ENCODE measurements at regions not wholly inside any gene's neighbourhood (a gene's known extent, or its start where the extent isn't known, plus 50 kb on each side); places are given as distances from the start of the nearest gene placed in this dataset.

- no peak for DNase-seq
Measured at GRCh38 chr18:24958001-24958400, 394.0 kb downstream of the ZNF521 start.

- no peak for DNase-seq
Measured at GRCh38 chr18:24959051-24959476, 392.9 kb downstream of the ZNF521 start.

GRCh38 chr18:24964216-24964615 is 387.8 kb downstream of the ZNF521 start:
- DNase-seq, result no peak

GRCh38 chr18:24968238-24968775 is 383.7 kb downstream of the ZNF521 start:
- DNase-seq, result no peak

- no peak for DNase-seq
Measured at GRCh38 chr18:24972577-24972976, 379.4 kb downstream of the ZNF521 start.

GRCh38 chr18:24974431-24974830 is 377.5 kb downstream of the ZNF521 start:
- no peak for DNase-seq

GRCh38 chr18:24975496-24976372 is 376.2 kb downstream of the ZNF521 start:
- DNase-seq, result no peak

- no peak for DNase-seq
Measured at GRCh38 chr18:24976502-24976901, 375.5 kb downstream of the ZNF521 start.

GRCh38 chr18:24979235-24979634 is 372.7 kb downstream of the ZNF521 start:
- DNase-seq, result no peak

GRCh38 chr18:24982831-24983230 is 369.1 kb downstream of the ZNF521 start:
- DNase-seq, result no peak

- no peak for DNase-seq
Measured at GRCh38 chr18:24983566-24984139, 368.3 kb downstream of the ZNF521 start.

- DNase-seq, result no peak
Measured at GRCh38 chr18:24985586-24985985, 366.4 kb downstream of the ZNF521 start.

GRCh38 chr18:24986666-24987302 is 365.2 kb downstream of the ZNF521 start:
- DNase-seq, result no peak

GRCh38 chr18:24987303-24988252 is 364.4 kb downstream of the ZNF521 start:
- no peak for DNase-seq

GRCh38 chr18:24988253-24988840 is 363.6 kb downstream of the ZNF521 start:
- no peak for DNase-seq

- DNase-seq, result no peak
Measured at GRCh38 chr18:24989760-24990593, 362.0 kb downstream of the ZNF521 start.

- no peak for DNase-seq
Measured at GRCh38 chr18:24990671-24991134, 361.3 kb downstream of the ZNF521 start.

GRCh38 chr18:24991141-24992060 is 360.6 kb downstream of the ZNF521 start:
- DNase-seq, result no peak

- no peak for DNase-seq
Measured at GRCh38 chr18:24992491-24992890, 359.5 kb downstream of the ZNF521 start.

GRCh38 chr18:24993628-24994027 is 358.3 kb downstream of the ZNF521 start:
- DNase-seq, result no peak

Data from GF-D8 (cell line).